ENCODE measurements at regions not wholly inside any gene's neighbourhood (a gene's known extent, or its start where the extent isn't known, plus 50 kb on each side); places are given as distances from the start of the nearest gene placed in this dataset.

DNA sequence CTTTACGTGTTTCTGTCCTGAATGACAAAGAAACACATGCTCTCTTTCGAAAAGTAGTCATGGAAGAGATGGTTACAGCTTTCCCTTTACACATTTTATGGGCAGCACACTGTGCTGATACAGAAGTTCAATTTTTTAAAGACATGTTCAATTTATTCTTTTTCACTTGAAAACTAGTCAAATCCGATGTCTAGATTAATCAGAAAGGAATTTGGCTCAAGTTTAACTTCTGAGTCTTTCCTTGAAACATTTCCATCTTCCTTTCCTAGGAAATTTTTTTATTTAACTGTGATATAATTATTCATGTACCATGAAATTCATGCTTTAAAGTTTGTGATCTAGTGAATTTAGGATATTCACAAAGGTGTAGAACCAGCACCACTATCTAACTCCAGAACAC, 360.1 kb downstream of the TNS3 start:
- DNase-seq = no peak

DNA sequence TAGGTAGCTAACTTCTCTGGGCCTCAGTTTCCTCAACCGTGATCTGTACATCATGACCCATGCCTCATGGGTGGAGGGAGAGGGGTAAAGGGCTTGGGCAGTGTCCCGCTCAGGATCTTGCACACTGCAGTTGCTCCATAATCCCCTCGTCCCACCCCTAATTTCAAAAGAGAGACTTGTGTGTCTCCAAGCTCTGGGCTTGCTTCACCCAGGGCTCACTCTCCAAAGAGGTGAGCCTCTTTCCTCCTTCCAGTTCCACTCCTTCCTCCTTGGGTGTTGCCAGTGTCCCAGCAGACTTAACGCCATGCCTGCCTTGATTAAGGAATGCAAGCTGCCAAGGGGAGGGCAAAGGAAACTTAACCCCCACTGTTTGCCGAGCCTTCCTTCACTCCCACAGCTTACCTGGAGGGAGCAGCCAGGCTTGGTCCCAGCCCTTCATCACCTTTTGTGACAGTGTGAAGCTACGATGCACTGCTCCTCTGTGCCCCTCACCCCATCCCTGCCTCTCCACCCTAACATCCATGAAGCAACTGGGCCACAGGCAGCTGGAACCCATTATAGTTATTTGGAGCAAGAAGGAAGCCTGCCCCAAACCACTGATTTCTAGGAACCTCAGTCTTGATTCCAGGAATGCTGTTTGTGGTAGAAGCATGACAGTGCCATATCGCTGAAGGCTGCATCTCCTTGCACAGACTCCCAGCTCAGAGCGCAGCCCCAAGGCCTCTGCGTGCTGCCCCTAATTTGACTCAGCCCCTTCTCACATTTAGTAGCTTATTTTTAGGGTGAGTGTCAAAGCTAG, 363.3 kb downstream of the TNS3 start:
- DNase-seq = no peak

GRCh38 chr7:47217570-47218360, 364.1 kb downstream of the TNS3 start:
- no peak for DNase-seq

DNA sequence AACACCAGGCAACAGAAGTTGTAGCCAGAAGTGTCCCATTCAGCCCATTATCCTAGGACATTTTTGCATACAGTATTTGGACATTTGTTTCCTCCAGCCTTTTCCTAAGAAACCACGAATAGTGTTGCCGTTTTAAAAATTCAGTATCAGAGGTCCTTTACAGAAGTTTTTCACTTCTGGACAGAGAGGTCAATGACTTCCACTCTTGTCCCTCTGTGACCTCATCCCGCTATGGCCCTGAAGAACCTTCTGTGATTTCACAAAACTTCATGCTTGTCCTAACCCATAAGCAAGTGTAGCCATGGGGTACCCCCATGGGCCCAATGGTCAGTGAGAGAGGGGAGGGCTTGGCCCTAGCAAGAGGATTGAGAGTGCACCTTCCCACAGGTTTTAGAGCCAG, 364.8 kb downstream of the TNS3 start:
- no peak for DNase-seq

- DNase-seq = no peak
Observed at GRCh38 chr7:47216439-47216838, 365.5 kb downstream of the TNS3 start.

- no peak for DNase-seq
Observed at GRCh38 chr7:47215640-47216039, 366.3 kb downstream of the TNS3 start.

- no peak for DNase-seq
Observed at GRCh38 chr7:47215049-47215448, 366.9 kb downstream of the TNS3 start.

DNA sequence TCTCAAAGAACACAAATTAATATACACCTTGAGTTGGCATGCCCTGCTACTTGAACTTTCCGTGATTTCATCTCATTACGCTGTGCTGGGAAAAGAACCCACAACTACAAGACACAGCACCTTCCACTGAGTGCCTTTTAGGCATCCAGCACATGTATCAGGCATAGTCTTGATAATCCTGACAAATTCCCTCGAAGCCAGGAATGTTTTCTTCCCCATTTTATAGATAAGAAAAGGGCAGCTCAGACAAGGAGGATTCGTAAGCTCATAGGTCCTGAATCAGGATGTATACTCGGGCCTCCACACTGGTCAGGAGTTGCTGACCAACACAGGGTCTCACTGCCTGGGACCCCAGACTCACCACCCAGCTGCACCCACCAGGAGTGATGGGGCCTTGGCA, 368.6 kb downstream of the TNS3 start:
- DNase-seq = no peak

DNA sequence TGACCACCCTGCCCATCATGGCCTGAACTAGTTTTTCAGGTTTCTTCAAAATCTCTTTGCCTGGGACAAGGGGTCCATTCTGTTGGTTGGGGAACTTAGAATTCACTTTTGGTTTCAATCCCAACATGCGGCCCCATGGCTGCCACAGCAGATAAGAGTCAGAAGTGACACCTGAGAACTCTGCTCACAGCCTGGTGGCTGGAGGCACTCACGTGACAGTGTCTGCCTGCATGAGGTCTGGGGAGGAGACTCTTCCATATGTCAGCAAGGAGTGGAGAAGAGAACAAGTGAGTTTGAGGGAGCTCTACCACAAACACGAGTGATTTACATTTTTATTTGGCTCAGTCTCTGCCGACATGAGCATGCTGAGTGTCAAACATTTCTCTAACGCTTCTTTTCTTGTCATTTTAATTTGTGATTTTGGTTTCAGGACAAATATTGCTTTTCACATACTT, 370.4 kb downstream of the TNS3 start:
- no peak for DNase-seq

GRCh38 chr7:47210281-47210854, 371.5 kb downstream of the TNS3 start:
- no peak for DNase-seq

DNA sequence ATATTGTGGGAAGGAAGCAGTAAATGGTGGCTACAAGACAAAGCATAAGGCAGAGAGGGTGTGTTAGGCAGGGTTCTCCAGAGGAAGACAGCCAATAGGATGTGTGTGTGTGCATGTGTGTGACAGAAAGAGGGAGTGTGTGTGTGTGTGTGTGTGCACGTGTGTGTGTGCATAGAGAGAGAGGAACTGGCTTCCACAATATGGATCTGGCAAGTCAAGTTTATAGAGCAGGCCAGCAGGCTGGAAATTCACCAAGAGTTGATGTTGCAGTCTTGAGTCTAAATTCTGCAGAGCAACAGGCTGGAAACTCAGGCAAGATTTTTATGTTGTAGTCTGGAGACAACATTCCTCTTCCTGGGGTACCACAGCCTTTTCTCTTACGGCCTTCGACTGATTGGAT, 374.0 kb downstream of the TNS3 start:
- DNase-seq = no peak

DNA sequence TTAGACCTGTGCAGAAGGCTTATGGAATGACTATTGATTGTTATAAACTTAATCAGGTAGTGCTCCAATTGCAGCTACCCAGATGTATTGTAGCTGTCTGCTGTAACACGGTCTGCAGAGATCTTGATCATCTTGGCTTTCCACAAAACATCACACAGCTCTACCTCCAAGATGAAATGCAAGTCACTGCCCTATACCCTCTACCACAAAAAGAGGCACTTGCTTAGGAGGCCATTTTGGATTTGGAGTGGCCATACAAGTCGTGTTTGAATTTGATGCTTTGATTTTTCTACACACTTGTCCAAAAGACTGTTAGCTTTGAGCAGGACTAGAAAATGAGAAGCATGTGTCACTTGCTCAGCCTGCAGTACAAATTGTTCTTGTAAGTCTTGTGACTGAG, 377.2 kb downstream of the TNS3 start:
- no peak for DNase-seq

- no peak for DNase-seq
Observed at GRCh38 chr7:47202146-47202783, 379.6 kb downstream of the TNS3 start.

- DNase-seq = no peak
Observed at GRCh38 chr7:47198159-47198558, 383.8 kb downstream of the TNS3 start.

GRCh38 chr7:47197486-47197885, 384.4 kb downstream of the TNS3 start:
- DNase-seq = no peak

- DNase-seq = no peak
Observed at GRCh38 chr7:47196737-47197136, 385.2 kb downstream of the TNS3 start.

DNA sequence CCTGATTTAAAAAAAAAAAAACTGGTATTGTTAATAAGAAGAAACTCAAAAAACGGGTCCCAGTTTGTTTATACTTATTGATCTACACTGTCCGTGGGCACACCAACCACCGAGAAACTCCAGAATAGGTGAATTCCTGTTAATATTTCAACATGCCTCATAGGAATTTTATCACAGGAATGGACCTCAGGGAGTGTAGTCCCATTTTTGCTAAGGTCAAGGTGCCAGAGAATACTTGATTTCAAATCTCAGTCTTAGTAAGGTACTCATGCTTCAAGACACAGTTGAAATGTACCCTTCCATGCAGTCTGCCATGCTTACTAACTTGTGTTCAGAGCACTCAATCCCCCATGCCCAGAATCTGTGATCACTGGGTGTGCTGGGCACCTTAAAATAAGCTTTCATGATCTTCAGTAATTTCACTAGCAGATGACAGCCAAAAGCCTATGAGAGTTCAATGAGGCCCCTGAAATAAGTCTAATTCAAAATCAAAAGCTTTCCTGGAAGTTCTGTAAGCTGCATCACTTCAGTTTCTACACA, 385.7 kb downstream of the TNS3 start:
- no peak for DNase-seq

DNA sequence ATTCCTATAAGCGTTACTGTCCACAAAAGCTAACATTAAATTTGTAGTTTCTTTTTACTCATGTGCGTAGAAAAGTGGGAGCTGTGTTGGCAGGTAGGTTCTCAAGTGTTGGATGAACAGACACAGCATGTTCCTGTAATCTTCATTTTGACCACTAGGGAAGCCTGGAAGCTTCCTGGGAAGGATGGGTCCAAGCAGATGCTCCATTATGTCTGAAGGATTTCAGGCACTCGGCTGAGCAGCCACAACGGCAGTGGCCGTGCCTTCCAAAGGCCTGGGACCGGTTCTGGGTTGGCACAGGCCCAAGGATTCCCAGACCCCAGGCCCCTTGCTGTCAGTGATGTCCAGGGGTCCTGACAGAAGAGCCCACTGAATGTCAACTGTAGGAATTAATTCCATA, 386.3 kb downstream of the TNS3 start:
- no peak for DNase-seq

- DNase-seq = no peak
Observed at GRCh38 chr7:47194516-47195057, 387.3 kb downstream of the TNS3 start.

DNA sequence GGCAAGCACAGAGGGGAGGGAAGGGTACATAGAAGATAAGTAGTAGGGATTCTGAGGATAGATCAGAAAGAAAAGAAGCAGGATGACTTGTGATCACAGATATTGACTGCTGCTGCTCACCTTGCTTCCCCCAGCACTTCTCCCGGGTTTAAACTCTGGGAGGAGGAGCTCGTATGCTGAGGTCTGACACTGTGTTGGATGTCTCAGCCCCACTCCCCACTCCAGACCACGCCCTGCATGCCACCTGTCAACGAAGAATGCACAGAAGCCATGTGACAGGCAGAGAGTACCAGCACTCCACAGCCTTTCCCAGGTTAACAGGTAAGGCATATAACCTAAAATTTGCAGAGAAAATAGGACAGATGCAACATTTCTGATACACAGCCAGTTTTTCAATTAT, 388.9 kb downstream of the TNS3 start:
- no peak for DNase-seq

DNA sequence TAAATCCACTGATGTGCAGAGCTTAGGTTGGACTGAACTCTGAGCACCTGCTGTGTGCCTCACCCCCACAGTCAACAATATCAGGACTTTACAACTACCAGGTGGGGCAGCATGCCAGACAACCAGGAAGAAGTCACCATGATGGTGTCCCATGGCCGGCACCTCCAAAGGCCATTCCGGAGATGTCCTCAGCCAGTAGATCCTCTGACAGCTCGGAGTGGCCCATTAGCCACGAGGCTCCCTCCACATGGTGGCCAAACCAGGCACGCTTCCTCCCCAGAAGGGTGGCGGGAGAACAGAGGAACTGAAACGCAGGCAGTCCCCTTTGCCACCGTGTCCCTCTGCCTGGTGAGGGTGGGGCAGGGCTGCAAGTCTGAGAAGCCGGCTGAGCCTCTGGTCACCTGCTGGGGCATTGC, 390.0 kb downstream of the TNS3 start:
- no peak for DNase-seq

DNA sequence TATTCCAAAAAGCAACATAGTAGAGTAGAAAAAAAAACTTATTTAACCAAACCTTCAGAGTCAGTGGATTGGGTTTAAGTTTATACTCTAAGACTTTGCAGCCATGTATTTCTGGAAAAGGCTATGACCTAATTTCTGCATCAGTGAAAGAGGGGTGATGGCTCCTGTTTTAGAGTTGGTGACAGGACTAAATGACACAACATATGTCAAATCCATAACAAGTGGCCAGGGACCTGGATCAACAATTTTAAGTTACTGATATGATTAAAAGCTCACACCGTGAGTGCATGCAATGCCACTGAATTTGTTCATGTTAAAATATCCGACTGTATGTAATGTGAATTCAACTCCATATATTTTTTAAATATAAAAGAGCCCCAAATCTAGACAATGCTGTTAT, 390.6 kb downstream of the TNS3 start:
- no peak for DNase-seq

DNA sequence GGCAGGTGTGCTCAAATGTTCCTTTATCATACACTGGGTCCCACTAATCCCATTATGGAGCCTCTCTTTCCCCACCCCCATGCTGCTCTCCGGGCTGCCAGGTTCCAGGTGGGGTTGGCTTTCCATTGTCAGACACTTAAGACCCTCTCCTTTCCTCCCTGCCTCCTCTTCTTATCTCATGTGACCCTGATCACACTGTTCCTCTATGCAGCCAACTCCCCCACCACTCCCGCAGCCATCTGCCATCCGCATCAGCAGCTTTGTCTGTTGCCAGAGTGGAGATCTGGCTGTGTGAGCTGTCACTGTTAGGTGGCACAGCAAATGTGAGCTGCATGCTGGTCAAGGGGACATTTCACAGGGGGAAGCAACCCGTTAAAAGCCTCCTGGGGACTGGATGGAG, 391.4 kb downstream of the TNS3 start:
- DNase-seq = no peak

Measured in SW 1271 (cell line).